HG03575 (cell line): ENCODE measurements at regions not wholly inside any gene's neighbourhood (a gene's known extent, or its start where the extent isn't known, plus 50 kb on each side); places are given as distances from the start of the nearest gene placed in this dataset.

ENCODE experiments used
- ATAC-seq: cut with Tn5 transposase; IDR thresholded peaks from one replicate; pipeline ENCODE4 v1.9.1; 2021; ENCODE audit not compliant: unreplicated experiment, insufficient number of reproducible peaks, low FRiP score; ENCODE audit errors: extremely low read depth

GRCh38 chr2:128836559-128837100, 518.0 kb upstream of the HS6ST1 start:
- ATAC-seq = no peak

- no peak for ATAC-seq
Observed at GRCh38 chr2:128838244-128838643, 519.6 kb upstream of the HS6ST1 start.

GRCh38 chr2:128841803-128842202, 523.1 kb upstream of the HS6ST1 start:
- no peak for ATAC-seq

- ATAC-seq = no peak
Observed at GRCh38 chr2:128867311-128867710, 548.6 kb upstream of the HS6ST1 start.

GRCh38 chr2:128867936-128868636, 549.4 kb upstream of the HS6ST1 start:
- no peak for ATAC-seq

- no peak for ATAC-seq
Observed at GRCh38 chr2:128868686-128869551, 550.3 kb upstream of the HS6ST1 start.

GRCh38 chr2:128874608-128875007, 555.9 kb upstream of the HS6ST1 start:
- no peak for ATAC-seq

GRCh38 chr2:128876986-128877983, 558.6 kb upstream of the HS6ST1 start:
- no peak for ATAC-seq

- ATAC-seq = no peak
Observed at GRCh38 chr2:128879161-128879560, 560.5 kb upstream of the HS6ST1 start.

- ATAC-seq = no peak
Observed at GRCh38 chr2:128894896-128895295, 576.2 kb upstream of the HS6ST1 start.

- ATAC-seq = no peak
Observed at GRCh38 chr2:128901572-128902391, 583.1 kb upstream of the HS6ST1 start.

GRCh38 chr2:128903637-128904036, 585.0 kb upstream of the HS6ST1 start:
- no peak for ATAC-seq

- ATAC-seq = no peak
Observed at GRCh38 chr2:128911276-128911675, 592.6 kb upstream of the HS6ST1 start.

- no peak for ATAC-seq
Observed at GRCh38 chr2:128914320-128914719, 595.7 kb upstream of the HS6ST1 start.

GRCh38 chr2:128921751-128922150, 603.1 kb upstream of the HS6ST1 start:
- no peak for ATAC-seq

GRCh38 chr2:128922154-128922553, 603.5 kb upstream of the HS6ST1 start:
- no peak for ATAC-seq

- no peak for ATAC-seq
Observed at GRCh38 chr2:128925631-128926030, 607.0 kb upstream of the HS6ST1 start.

- ATAC-seq = no peak
Observed at GRCh38 chr2:128930101-128930500, 611.4 kb upstream of the HS6ST1 start.
